GM12875 (cell line): ENCODE measurements at regions not wholly inside any gene's neighbourhood (a gene's known extent, or its start where the extent isn't known, plus 50 kb on each side); places are given as distances from the start of the nearest gene placed in this dataset.

Experiments
- H3K4me3 ChIP-seq: one replicate; pipeline ENCODE4 v1.5.1; 2011; ENCODE audit warnings: low read depth, low read length, control low read depth
- TF ChIP-seq, protein P1 (sequence below): IDR thresholded peaks from 2 replicates; pipeline ENCODE4 v1.5.1; 2011; ENCODE audit warnings: low read depth, mild to moderate bottlenecking, control low read depth, inconsistent platforms, low read length, moderate library complexity, borderline replicate concordance; ENCODE audit not compliant: insufficient read depth

GRCh38 chr22:27556371-27556770 lies 245.2 kb downstream of the MN1 start:
- TF ChIP-seq, protein P1, sequence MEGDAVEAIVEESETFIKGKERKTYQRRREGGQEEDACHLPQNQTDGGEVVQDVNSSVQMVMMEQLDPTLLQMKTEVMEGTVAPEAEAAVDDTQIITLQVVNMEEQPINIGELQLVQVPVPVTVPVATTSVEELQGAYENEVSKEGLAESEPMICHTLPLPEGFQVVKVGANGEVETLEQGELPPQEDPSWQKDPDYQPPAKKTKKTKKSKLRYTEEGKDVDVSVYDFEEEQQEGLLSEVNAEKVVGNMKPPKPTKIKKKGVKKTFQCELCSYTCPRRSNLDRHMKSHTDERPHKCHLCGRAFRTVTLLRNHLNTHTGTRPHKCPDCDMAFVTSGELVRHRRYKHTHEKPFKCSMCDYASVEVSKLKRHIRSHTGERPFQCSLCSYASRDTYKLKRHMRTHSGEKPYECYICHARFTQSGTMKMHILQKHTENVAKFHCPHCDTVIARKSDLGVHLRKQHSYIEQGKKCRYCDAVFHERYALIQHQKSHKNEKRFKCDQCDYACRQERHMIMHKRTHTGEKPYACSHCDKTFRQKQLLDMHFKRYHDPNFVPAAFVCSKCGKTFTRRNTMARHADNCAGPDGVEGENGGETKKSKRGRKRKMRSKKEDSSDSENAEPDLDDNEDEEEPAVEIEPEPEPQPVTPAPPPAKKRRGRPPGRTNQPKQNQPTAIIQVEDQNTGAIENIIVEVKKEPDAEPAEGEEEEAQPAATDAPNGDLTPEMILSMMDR, result no peak
- H3K4me3 ChIP-seq, result no peak overlapping the region

DNA sequence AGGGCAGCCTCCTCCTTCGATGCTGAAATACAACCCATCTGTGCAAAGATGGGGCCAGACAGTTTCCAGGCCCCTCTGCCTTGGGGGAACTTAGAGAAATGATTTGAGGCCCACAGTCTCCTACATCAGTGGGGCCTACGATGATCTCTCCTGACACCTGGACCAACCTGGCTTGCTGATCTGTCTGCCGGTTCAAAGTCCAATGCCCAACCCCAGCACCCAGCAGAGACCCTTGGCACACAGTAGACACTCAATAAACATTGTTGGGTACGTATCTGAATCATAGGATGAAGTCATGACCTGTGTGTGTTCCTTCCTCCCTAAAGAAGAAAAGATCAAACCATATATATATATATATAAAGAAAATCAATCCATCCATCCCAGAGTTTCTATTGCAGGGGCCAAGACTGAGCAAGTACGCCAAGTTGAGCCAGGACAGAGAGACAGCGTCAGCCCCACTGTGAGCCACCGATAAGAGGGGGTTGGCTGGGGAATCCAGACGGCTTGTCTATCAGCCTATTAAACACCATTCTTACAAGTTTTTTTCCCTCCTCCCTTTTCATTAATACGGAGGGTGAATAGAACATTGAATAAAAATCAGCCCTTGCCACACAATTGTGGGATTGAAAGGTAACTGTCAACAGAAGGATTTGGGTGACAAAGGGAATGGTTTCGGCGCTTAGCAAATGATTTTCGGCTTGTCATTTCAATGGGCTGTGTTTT lies 244.1 kb downstream of the MN1 start:
- TF ChIP-seq, protein P1, result no peak

GRCh38 chr22:27558658-27559371 lies 242.7 kb downstream of the MN1 start:
- TF ChIP-seq, protein P1, result no peak
- H3K4me3 ChIP-seq, result no peak overlapping the region

More for the DNA sequence above, 244.1 kb downstream of the MN1 start:
- no peak overlapping the region for H3K4me3 ChIP-seq

- TF ChIP-seq, protein P1, result no peak
- H3K4me3 ChIP-seq, result no peak overlapping the region
Measured at GRCh38 chr22:27560781-27561180, 240.8 kb downstream of the MN1 start.

DNA sequence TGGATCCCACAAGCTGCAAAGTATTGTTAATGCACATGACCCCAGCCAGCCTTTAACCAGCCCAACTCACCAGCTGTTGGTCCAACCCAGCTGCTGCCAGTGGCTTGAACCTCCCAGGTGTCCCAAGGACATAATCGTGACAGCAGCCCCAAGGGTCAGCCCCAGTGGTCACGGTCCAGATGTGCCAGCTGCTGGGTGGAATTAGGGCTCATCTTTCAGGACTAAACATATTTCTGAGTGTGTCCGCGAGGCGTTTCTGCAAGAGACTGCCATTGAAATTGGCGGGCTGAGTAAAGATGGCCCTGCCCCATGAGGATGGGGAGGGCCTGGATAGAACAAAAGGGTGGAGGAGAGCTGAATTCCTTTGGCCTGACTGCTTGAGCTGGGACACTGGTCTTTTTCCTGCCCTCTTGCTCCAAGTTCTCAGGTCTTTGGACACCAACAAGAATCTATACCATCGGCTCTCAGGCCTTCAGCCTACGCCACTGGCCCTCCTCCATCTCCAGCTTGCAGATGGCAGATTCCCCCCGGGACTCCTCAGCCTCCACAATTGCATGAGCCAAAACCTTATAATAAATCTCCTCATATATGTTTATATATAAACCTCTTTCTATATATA lies 240.2 kb downstream of the MN1 start:
- H3K4me3 ChIP-seq, result no peak overlapping the region
- TF ChIP-seq, protein P1, result no peak

DNA sequence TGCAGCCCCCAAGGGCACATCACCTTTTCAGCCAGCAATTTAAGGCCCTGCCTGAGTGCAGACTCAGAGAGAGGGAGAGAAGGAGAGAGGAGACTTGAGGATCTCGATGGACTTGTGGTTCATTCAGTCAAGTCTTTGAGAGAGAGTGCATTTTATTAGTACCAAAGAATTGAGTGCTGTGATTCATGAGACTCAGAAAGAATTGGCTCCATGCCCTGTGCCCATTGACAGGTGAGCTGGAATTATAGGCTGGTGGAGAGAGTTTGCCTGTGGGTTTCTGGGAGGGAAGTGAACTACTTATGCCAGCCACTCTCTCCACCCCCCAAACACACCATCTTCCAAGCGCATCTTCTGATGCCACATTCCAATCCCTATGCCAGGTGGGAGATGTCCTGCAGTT lies 236.8 kb downstream of the MN1 start:
- H3K4me3 ChIP-seq, result no peak overlapping the region
- TF ChIP-seq, protein P1, result no peak
